GM12878 (cell line): ENCODE measurements at regions not wholly inside any gene's neighbourhood (a gene's known extent, or its start where the extent isn't known, plus 50 kb on each side); places are given as distances from the start of the nearest gene placed in this dataset.

Experiments
- ATAC-seq: fragments of 200-7000 bp; cut with Tn5 transposase; 3 replicates; pipeline ENCODE4 v1.9.1; 2020; ENCODE audit warnings: mild to moderate bottlenecking, moderate library complexity
- BruUV-seq: library from RNA; stranded (reverse); fragments of 400-500 nt; replicated peaks from 2 replicates; lab custom pipeline; 2021; lab: Mats Ljungman, UMichigan
- CTCF ChIA-PET: fragments of 300-600 bp; sonication (Branson Sonifier 250); formaldehyde crosslinking; extraction: SDS; loops from one replicate; lab custom pipeline; 2021; ENCODE audit warnings: inconsistent platforms; lab: Yijun Ruan, JAX
- POLR2A ChIA-PET: fragments of 350-600 bp; formaldehyde crosslinking; extraction: SDS; loops from one replicate; lab custom pipeline; 2021; ENCODE audit warnings: inconsistent platforms; lab: Charles Lee
- RAD21 ChIA-PET: fragments of 300-600 bp; sonication (Branson Sonifier 250); formaldehyde crosslinking; loops from one replicate; lab custom pipeline; 2023; ENCODE audit warnings: antibody characterized with exemption; ENCODE audit not compliant: unreplicated experiment; lab: Charles Lee
- SMC1A ChIA-PET: fragments of 300-600 bp; sonication (Branson Sonifier 250); formaldehyde crosslinking; loops from one replicate; lab custom pipeline; 2023; ENCODE audit not compliant: unreplicated experiment, uncharacterized antibody; lab: Charles Lee
- DNase-seq: peaks from one replicate; pipeline ENCODE4 v3.0.0-alpha.2; 2011; ENCODE audit warnings: low read depth, low spot score
- FAIRE-seq: peaks from 3 replicates; lab custom pipeline; 2011; peaks lifted over from hg19 to GRCh38; lab: Jason Lieb, UNC
- H2AFZ ChIP-seq: 2 replicates; pipeline ENCODE4 v1.6.0; 2011; ENCODE audit warnings: low read depth, low read length, control low read depth; ENCODE audit not compliant: control insufficient read depth
- H3K27ac ChIP-seq: 2 replicates; pipeline ENCODE4 v1.5.1; 2011; ENCODE audit warnings: control low read depth; ENCODE audit not compliant: control insufficient read depth, insufficient read depth
- H3K27me3 ChIP-seq, 2 experiments: replicated peaks in 1 of 2; 2 replicates each; pipeline versions ENCODE4 v1.6.0 to v1.6.1; 2011; ENCODE audit warnings: low read length in 1 of 2; ENCODE audit not compliant: control insufficient read depth in 2 of 2, insufficient read depth in 2 of 2
- H3K36me3 ChIP-seq, 2 experiments: 2 replicates each; pipeline ENCODE4 v1.5.1; 2011; ENCODE audit warnings: low read length in 1 of 2; ENCODE audit not compliant: control insufficient read depth in 2 of 2, insufficient read depth in 2 of 2
- H3K4me1 ChIP-seq: 2 replicates; pipeline ENCODE4 v1.6.1; 2011; ENCODE audit warnings: mild to moderate bottlenecking, low read length, moderate library complexity, mixed read lengths; ENCODE audit not compliant: control insufficient read depth, insufficient read depth
- H3K4me2 ChIP-seq: 2 replicates; pipeline ENCODE4 v1.6.0; 2011; ENCODE audit warnings: control low read depth; ENCODE audit not compliant: control insufficient read depth, insufficient read depth
- H3K4me3 ChIP-seq: fragments of 200-600 bp; sonication (generic); 2 replicates; pipeline ENCODE4 v1.5.1; 2016
- H3K79me2 ChIP-seq: 2 replicates; pipeline ENCODE4 v1.6.0; 2011; ENCODE audit warnings: low read length; ENCODE audit not compliant: control insufficient read depth, insufficient read depth
- H3K9ac ChIP-seq: 2 replicates; pipeline ENCODE4 v1.8.0; 2011; ENCODE audit warnings: low read length, control low read depth, mixed read lengths; ENCODE audit not compliant: control insufficient read depth, insufficient read depth
- H3K9me3 ChIP-seq: replicated peaks from 3 replicates; pipeline ENCODE4 v1.5.1; 2011; ENCODE audit warnings: mild to moderate bottlenecking, low read length; ENCODE audit not compliant: control insufficient read depth, insufficient read depth
- H4K20me1 ChIP-seq: 2 replicates; pipeline ENCODE4 v1.6.0; 2011; ENCODE audit not compliant: control insufficient read depth, insufficient read depth
- CEBPB ChIP-seq, 2 experiments: fragments of 150-350 bp in 1 of 2; IDR thresholded peaks; 2 replicates each; pipeline ENCODE4 v1.6.1; 2012 to 2014; ENCODE audit warnings: low read depth in 2 of 2, low read length in 2 of 2, borderline replicate concordance in 1 of 2, inconsistent platforms in 1 of 2
- MTA2 ChIP-seq: fragments of 450-650 bp; IDR thresholded peaks from 2 replicates; pipeline ENCODE4 v1.6.1; 2016; ENCODE audit warnings: low read depth, mild to moderate bottlenecking, moderate library complexity
- POLR2AphosphoS5 ChIP-seq: IDR thresholded peaks from 2 replicates; pipeline ENCODE4 v1.6.1; 2011; ENCODE audit warnings: mild to moderate bottlenecking, low read length, inconsistent platforms
- SPI1 ChIP-seq: IDR thresholded peaks from 2 replicates; pipeline ENCODE4 v1.6.1; 2011; ENCODE audit warnings: low read depth, mild to moderate bottlenecking, low read length, moderate library complexity, borderline replicate concordance; ENCODE audit not compliant: insufficient read depth
- WGBS: methylation state at CpG from one replicate; pipeline ENCODE4 v1.1.6; 2016; ENCODE audit warnings: low lambda C conversion rate; ENCODE audit not compliant: insufficient replicate concordance, insufficient coverage; ENCODE audit errors: missing lambda C conversion rate; 5-methylcytosine and 5-hydroxymethylcytosine counted together
- in situ Hi-C: fragments of 300-500 bp; cut with MboI; formaldehyde crosslinking; loops from 9 replicates; pipeline ENCODE4 v1.14.3; 2018; ENCODE audit warnings: mixed read lengths
- intact Hi-C: fragments of 100-400 bp; cut with micrococcal nuclease; formaldehyde crosslinking; loops from one replicate; pipeline ENCODE4 v1.14.2; 2022; ENCODE audit not compliant: unreplicated experiment
- TF ChIP-seq, protein P1 (sequence below): fragments of 450-650 bp; IDR thresholded peaks from 2 replicates; pipeline ENCODE4 v1.6.1; 2017; ENCODE audit warnings: low read depth, mild to moderate bottlenecking, moderate library complexity

DNA sequence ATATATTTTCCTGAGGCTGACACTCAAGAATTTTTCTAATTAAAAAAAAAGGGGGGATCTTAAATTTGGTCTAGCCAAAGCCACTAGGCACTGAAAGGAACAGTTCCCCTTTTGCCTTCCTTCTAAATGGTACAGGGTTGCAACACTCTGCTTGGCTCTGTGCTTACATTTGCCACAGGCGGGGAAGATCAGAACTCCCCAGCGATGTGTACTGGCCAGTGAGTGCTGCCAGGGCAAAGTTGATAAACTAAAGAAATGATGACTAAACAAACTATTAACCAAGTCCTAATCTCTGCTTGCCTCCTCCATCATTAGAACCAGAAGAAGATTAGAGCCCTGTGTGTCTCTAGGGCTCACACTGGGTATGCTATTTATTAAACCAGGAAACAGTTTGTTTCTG is 75.3 kb upstream of the SCEL start:
- Histone ChIP-seq H3K4me2 (no peak overlapping the region), H3K9ac (no peak overlapping the region), H3K79me2 (no peaks in the 10 kb centered on the region), H4K20me1 (no peaks in the 10 kb centered on the region), H3K9me3 (no peaks in the 10 kb centered on the region), H3K27me3 (no peaks in the 10 kb centered on the region), H3K4me3 (no peak overlapping the region), H2AFZ (peak overlapping the region; percentile 34), H3K27ac (no peak overlapping the region), H3K4me1 (peaks cover 3% of the 10 kb centered on the region; the same call in 1 of the 2 replicates), H3K36me3 (no peaks in the 10 kb centered on the region)
- CTCF ChIA-PET: interaction anchor here (1.8 to 3.5 kb wide), 2 partner anchors 13 to 18 kb away, joined by 5 to 17 read pairs; no protein-coding TSS in a partner anchor
- SMC1A ChIA-PET: interaction anchor here (0.6 to 2.7 kb wide), 10 partner anchors 12 to 199 kb away, joined by 3 to 6 read pairs (median 3); no protein-coding TSS in a partner anchor
- DNase-seq (peak; percentile 26), FAIRE-seq (no peak), ATAC-seq (peak; percentile 99)
- intact Hi-C loops: no loop called here
- POLR2A ChIA-PET: interaction anchor here (0.6 to 1.0 kb wide), 3 partner anchors 14 to 131 kb away, joined by 3 to 6 read pairs (median 3); no protein-coding TSS in a partner anchor
- in situ Hi-C loops: no loop called here
- RAD21 ChIA-PET: interaction anchor here (0.7 to 2.0 kb wide), 7 partner anchors 17 to 132 kb away, joined by 3 to 9 read pairs (median 4); no protein-coding TSS in a partner anchor
- no TSS peak for BruUV-seq
- 23% methylated on average over 2 of the region's 2 CpGs for WGBS
- TF ChIP-seq POLR2AphosphoS5 (no peak), CEBPB (IDR thresholded peaks at IDR 0.05; ENCODE audit: borderline replicate concordance in 1 of 2, low read depth in 2 of 2, low read length in 2 of 2) (peak in 1 of 2 experiments; percentile 35; a peak in 1 of 4 replicates), SPI1 (peak; percentile 90), MTA2 (0 out of 2 replicates have a peak, but pooled peaks have one; percentile 63)
- TF ChIP-seq, protein P1, sequence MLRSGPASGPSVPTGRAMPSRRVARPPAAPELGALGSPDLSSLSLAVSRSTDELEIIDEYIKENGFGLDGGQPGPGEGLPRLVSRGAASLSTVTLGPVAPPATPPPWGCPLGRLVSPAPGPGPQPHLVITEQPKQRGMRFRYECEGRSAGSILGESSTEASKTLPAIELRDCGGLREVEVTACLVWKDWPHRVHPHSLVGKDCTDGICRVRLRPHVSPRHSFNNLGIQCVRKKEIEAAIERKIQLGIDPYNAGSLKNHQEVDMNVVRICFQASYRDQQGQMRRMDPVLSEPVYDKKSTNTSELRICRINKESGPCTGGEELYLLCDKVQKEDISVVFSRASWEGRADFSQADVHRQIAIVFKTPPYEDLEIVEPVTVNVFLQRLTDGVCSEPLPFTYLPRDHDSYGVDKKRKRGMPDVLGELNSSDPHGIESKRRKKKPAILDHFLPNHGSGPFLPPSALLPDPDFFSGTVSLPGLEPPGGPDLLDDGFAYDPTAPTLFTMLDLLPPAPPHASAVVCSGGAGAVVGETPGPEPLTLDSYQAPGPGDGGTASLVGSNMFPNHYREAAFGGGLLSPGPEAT: peak; percentile 47; the same call in 1 of the 2 replicates
